ENCODE measurements at regions not wholly inside any gene's neighbourhood (a gene's known extent, or its start where the extent isn't known, plus 50 kb on each side); places are given as distances from the start of the nearest gene placed in this dataset.

DNA sequence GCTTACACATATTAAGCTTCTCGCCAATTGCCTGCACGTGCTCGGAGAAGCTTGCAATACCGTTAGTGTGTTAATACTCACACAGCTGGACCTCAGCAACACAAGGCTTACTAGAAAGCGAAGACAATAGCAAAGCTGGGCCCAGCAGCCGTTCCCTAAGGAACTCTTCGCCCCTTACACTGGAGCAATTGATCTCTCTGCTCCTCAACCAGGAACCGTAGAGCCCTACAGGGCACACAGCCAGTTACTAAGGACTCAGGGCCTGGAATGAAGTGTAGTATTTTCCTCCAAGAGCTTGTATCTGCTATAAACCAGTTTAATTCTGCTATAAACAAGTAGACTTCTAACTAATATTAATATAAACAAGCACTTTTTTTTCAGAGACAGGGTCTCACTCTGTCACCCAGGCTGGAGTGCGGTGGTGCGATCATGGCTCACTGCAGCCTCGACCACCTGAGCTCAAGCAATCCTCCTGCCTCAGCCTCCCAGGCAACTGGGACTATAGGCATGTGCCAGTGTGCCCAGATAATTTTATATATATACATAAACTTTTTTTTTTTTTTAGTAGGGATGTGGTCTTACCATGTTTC, 67.0 kb upstream of the SIMC1 start:
- TF ChIP-seq POLR2AphosphoS5 (IDR thresholded peaks at IDR 0.05) (no peak), POLR2A (IDR thresholded peaks at IDR 0.05) (no peak), EP300 (IDR thresholded peaks at IDR 0.05) (no peak)
- TF ChIP-seq, protein P1, sequence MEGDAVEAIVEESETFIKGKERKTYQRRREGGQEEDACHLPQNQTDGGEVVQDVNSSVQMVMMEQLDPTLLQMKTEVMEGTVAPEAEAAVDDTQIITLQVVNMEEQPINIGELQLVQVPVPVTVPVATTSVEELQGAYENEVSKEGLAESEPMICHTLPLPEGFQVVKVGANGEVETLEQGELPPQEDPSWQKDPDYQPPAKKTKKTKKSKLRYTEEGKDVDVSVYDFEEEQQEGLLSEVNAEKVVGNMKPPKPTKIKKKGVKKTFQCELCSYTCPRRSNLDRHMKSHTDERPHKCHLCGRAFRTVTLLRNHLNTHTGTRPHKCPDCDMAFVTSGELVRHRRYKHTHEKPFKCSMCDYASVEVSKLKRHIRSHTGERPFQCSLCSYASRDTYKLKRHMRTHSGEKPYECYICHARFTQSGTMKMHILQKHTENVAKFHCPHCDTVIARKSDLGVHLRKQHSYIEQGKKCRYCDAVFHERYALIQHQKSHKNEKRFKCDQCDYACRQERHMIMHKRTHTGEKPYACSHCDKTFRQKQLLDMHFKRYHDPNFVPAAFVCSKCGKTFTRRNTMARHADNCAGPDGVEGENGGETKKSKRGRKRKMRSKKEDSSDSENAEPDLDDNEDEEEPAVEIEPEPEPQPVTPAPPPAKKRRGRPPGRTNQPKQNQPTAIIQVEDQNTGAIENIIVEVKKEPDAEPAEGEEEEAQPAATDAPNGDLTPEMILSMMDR (IDR thresholded peaks at IDR 0.05), result no peak

All from sigmoid colon (tissue), 4 donors.